ENCODE measurements at regions not wholly inside any gene's neighbourhood (a gene's known extent, or its start where the extent isn't known, plus 50 kb on each side); places are given as distances from the start of the nearest gene placed in this dataset.

GRCh38 chr13:99700468-99700867, 199.2 kb downstream of the TM9SF2 start:
- no peak for TF ChIP-seq CTCF (conservative IDR thresholded peaks at IDR 0.05)
- no peak for TF ChIP-seq EZH2 (IDR thresholded peaks at IDR 0.05; ENCODE audit: low read depth)
